Trophoblast cell (in vitro differentiated cells and primary cell): ENCODE measurements at regions not wholly inside any gene's neighbourhood (a gene's known extent, or its start where the extent isn't known, plus 50 kb on each side); places are given as distances from the start of the nearest gene placed in this dataset.

ENCODE experiments used
- DNase-seq, 2 donors: peaks; one replicate each; pipeline ENCODE4 v3.0.0-alpha.2; 2016
- H2AFZ ChIP-seq: 2 replicates; pipeline ENCODE4 v1.6.1; 2013; ENCODE audit warnings: low read length, moderate library complexity, mild to moderate bottlenecking; ENCODE audit not compliant: insufficient read depth, poor library complexity
- H2AK5ac ChIP-seq: 2 replicates; pipeline ENCODE4 v1.6.1; 2013; ENCODE audit warnings: mild to moderate bottlenecking, low read length
- H2BK120ac ChIP-seq: 2 replicates; pipeline ENCODE4 v1.6.1; 2013; ENCODE audit warnings: low read length, mild to moderate bottlenecking, moderate library complexity; ENCODE audit not compliant: insufficient read depth, poor library complexity
- H2BK12ac ChIP-seq: 2 replicates; pipeline ENCODE4 v1.6.1; 2013; ENCODE audit warnings: mild to moderate bottlenecking, low read length, moderate library complexity
- H2BK5ac ChIP-seq: 2 replicates; pipeline ENCODE4 v1.6.1; 2013; ENCODE audit warnings: low read length, low read depth, moderate library complexity, mild to moderate bottlenecking; ENCODE audit not compliant: poor library complexity
- H3K14ac ChIP-seq: 2 replicates; pipeline ENCODE4 v1.6.1; 2013; ENCODE audit warnings: mild to moderate bottlenecking, low read length
- H3K18ac ChIP-seq: 2 replicates; pipeline ENCODE4 v1.6.1; 2013; ENCODE audit warnings: mild to moderate bottlenecking, low read length
- H3K23ac ChIP-seq: 2 replicates; pipeline ENCODE4 v1.6.1; 2013; ENCODE audit warnings: low read length
- H3K27ac ChIP-seq: 2 replicates; pipeline ENCODE4 v1.5.1; 2013; ENCODE audit warnings: low read depth, mild to moderate bottlenecking, inconsistent platforms, low read length, moderate library complexity
- H3K27me3 ChIP-seq: 2 replicates; pipeline ENCODE4 v1.6.1; 2013; ENCODE audit warnings: inconsistent platforms, mild to moderate bottlenecking, low read length, moderate library complexity; ENCODE audit not compliant: insufficient read depth
- H3K36me3 ChIP-seq, 2 experiments: 1 replicate in 1 of 2; 2 replicates in 1 of 2; pipeline ENCODE4 v1.6.1; 2013; ENCODE audit warnings: low read length in 2 of 2, mild to moderate bottlenecking in 2 of 2, moderate library complexity in 1 of 2; ENCODE audit not compliant: insufficient read depth in 2 of 2, control insufficient read depth in 1 of 2
- H3K4ac ChIP-seq: 2 replicates; pipeline ENCODE4 v1.6.1; 2013; ENCODE audit warnings: low read depth, mild to moderate bottlenecking, low read length, moderate library complexity
- H3K4me1 ChIP-seq, 2 experiments: 1 replicate in 1 of 2; 2 replicates in 1 of 2; pipeline ENCODE4 v1.6.1; 2013; ENCODE audit warnings: low read length in 2 of 2, mild to moderate bottlenecking in 2 of 2, moderate library complexity in 1 of 2; ENCODE audit not compliant: insufficient read depth in 2 of 2, control insufficient read depth in 1 of 2
- H3K4me2 ChIP-seq: 2 replicates; pipeline ENCODE4 v1.6.1; 2013; ENCODE audit warnings: inconsistent platforms, mild to moderate bottlenecking, low read length, moderate library complexity
- H3K4me3 ChIP-seq: 2 replicates; pipeline ENCODE4 v1.5.1; 2013; ENCODE audit warnings: mild to moderate bottlenecking, low read depth, low read length, inconsistent platforms
- H3K79me1 ChIP-seq: one replicate; pipeline ENCODE4 v1.6.1; 2013; ENCODE audit warnings: low read length
- H3K79me2 ChIP-seq: 2 replicates; pipeline ENCODE4 v1.6.1; 2013; ENCODE audit warnings: low read length, mild to moderate bottlenecking; ENCODE audit not compliant: control insufficient read depth, insufficient read depth, poor library complexity
- H3K9ac ChIP-seq: 2 replicates; pipeline ENCODE4 v1.6.1; 2013; ENCODE audit warnings: mild to moderate bottlenecking, low read length
- H3K9me3 ChIP-seq: 2 replicates; pipeline ENCODE4 v1.6.1; 2013; ENCODE audit warnings: low read depth, mild to moderate bottlenecking, control low read depth, inconsistent platforms, low read length; ENCODE audit not compliant: insufficient read depth
- H4K12ac ChIP-seq: 2 replicates; pipeline ENCODE4 v1.6.1; 2013; ENCODE audit warnings: low read depth, mild to moderate bottlenecking, low read length, moderate library complexity
- H4K8ac ChIP-seq: 2 replicates; pipeline ENCODE4 v1.6.1; 2013; ENCODE audit warnings: low read depth, mild to moderate bottlenecking, low read length, moderate library complexity
- H4K91ac ChIP-seq: one replicate; pipeline ENCODE4 v1.6.1; 2013; ENCODE audit warnings: low read depth, mild to moderate bottlenecking, low read length, moderate library complexity
- WGBS: extraction: QIAGEN DNeasy Blood & Tissue Kit; methylation state at CpG from one replicate; pipeline ENCODE4 v1.1.7; 2013; ENCODE audit warnings: missing lambda C conversion rate; ENCODE audit not compliant: insufficient read length, insufficient coverage; ENCODE audit errors: extremely low coverage; 5-methylcytosine and 5-hydroxymethylcytosine counted together

- Histone ChIP-seq H3K18ac (no peak overlapping the region), H2AK5ac (no peak overlapping the region), H4K91ac (no peak overlapping the region), H3K4me1 (peaks cover 2 to 3% of the 10 kb centered on the region in 2 experiments), H3K79me1 (no peaks in the 10 kb centered on the region), H3K9ac (no peak overlapping the region), H4K12ac (no peak overlapping the region), H4K8ac (no peak overlapping the region), H3K36me3 (no peaks in the 10 kb centered on the region), H3K9me3 (no peaks in the 10 kb centered on the region), H3K23ac (no peak overlapping the region), H3K4me2 (no peak overlapping the region), H3K14ac (no peak overlapping the region), H3K27me3 (no peaks in the 10 kb centered on the region), H3K4ac (no peak overlapping the region), H3K27ac (no peak overlapping the region), H2BK12ac (no peak overlapping the region), H3K4me3 (no peak overlapping the region), H2BK5ac (no peak overlapping the region), H2AFZ (no peak overlapping the region), H2BK120ac (no peak overlapping the region), H3K79me2 (no peaks in the 10 kb centered on the region)
- WGBS, result no CpG with 5 or more reads among the region's 1 CpG
- no peak for DNase-seq
Measured at GRCh38 chr2:176457481-176457880, 188.2 kb downstream of the MTX2 start.

- no CpG with 5 or more reads among the region's 5 CpGs for WGBS
Measured at GRCh38 chr2:176461098-176461808, 192.0 kb downstream of the MTX2 start.

GRCh38 chr2:176461809-176462670 lies 192.8 kb downstream of the MTX2 start:
- no peak overlapping the region for H2BK5ac ChIP-seq

More at GRCh38 chr2:176461098-176461808, 192.0 kb downstream of the MTX2 start:
- no peak overlapping the region for H2AFZ ChIP-seq
- H2BK5ac ChIP-seq, result no peak overlapping the region
- no peak overlapping the region for H3K4ac ChIP-seq
- DNase-seq, result no peak
- H2BK12ac ChIP-seq, result no peak overlapping the region
- no peaks in the 10 kb centered on the region for H3K79me2 ChIP-seq
- no peak overlapping the region for H4K91ac ChIP-seq
- no peak overlapping the region for H3K4me3 ChIP-seq
- no peaks in the 10 kb centered on the region for H3K79me1 ChIP-seq
- H3K14ac ChIP-seq, result no peak overlapping the region
- no peaks in the 10 kb centered on the region for H3K9me3 ChIP-seq
- no peak overlapping the region for H2AK5ac ChIP-seq
- no peak overlapping the region for H3K4me2 ChIP-seq
- no peak overlapping the region for H4K12ac ChIP-seq
- H3K23ac ChIP-seq, result no peak overlapping the region
- no peak overlapping the region for H3K27ac ChIP-seq
- H2BK120ac ChIP-seq, result no peak overlapping the region
- no peak overlapping the region for H4K8ac ChIP-seq
- H3K36me3 ChIP-seq, result no peaks in the 10 kb centered on the region
- H3K4me1 ChIP-seq, result no peaks in the 10 kb centered on the region
- H3K9ac ChIP-seq, result no peak overlapping the region
- H3K27me3 ChIP-seq, result no peaks in the 10 kb centered on the region
- no peak overlapping the region for H3K18ac ChIP-seq

GRCh38 chr2:176463546-176463945 lies 194.3 kb downstream of the MTX2 start:
- no peak overlapping the region for H4K91ac ChIP-seq
- no peak overlapping the region for H3K18ac ChIP-seq
- no peak overlapping the region for H3K14ac ChIP-seq
- no peak overlapping the region for H3K27ac ChIP-seq
- no peak overlapping the region for H2AK5ac ChIP-seq
- H3K23ac ChIP-seq, result no peak overlapping the region
- WGBS, result no CpG with 5 or more reads among the region's 3 CpGs
- H3K79me2 ChIP-seq, result no peaks in the 10 kb centered on the region
- H3K27me3 ChIP-seq, result no peaks in the 10 kb centered on the region
- no peaks in the 10 kb centered on the region for H3K9me3 ChIP-seq
- H4K12ac ChIP-seq, result no peak overlapping the region
- no peak overlapping the region for H4K8ac ChIP-seq
- no peaks in the 10 kb centered on the region for H3K4me1 ChIP-seq
- no peak overlapping the region for H2BK12ac ChIP-seq
- H3K4ac ChIP-seq, result no peak overlapping the region
- no peak for DNase-seq
- no peak overlapping the region for H2BK5ac ChIP-seq
- H3K79me1 ChIP-seq, result no peaks in the 10 kb centered on the region
- H3K36me3 ChIP-seq, result no peaks in the 10 kb centered on the region
- no peak overlapping the region for H2AFZ ChIP-seq
- H3K4me2 ChIP-seq, result no peak overlapping the region
- H3K4me3 ChIP-seq, result no peak overlapping the region
- H2BK120ac ChIP-seq, result no peak overlapping the region
- no peak overlapping the region for H3K9ac ChIP-seq

More at GRCh38 chr2:176461809-176462670, 192.8 kb downstream of the MTX2 start:
- Histone ChIP-seq H3K9me3 (no peaks in the 10 kb centered on the region), H2BK120ac (no peak overlapping the region), H3K27ac (no peak overlapping the region), H2AFZ (no peak overlapping the region), H3K4ac (no peak overlapping the region), H3K9ac (no peak overlapping the region), H3K36me3 (no peaks in the 10 kb centered on the region), H3K4me3 (no peak overlapping the region), H4K91ac (no peak overlapping the region), H4K8ac (no peak overlapping the region), H3K4me1 (no peaks in the 10 kb centered on the region), H2BK12ac (no peak overlapping the region), H3K23ac (no peak overlapping the region), H3K79me2 (no peaks in the 10 kb centered on the region), H3K79me1 (no peaks in the 10 kb centered on the region), H2AK5ac (no peak overlapping the region), H3K27me3 (no peaks in the 10 kb centered on the region), H3K18ac (no peak overlapping the region), H3K4me2 (no peak overlapping the region), H4K12ac (no peak overlapping the region), H3K14ac (no peak overlapping the region)
- no peak for DNase-seq
- no CpG with 5 or more reads among the region's 5 CpGs for WGBS
